ENCODE measurements at regions not wholly inside any gene's neighbourhood (a gene's known extent, or its start where the extent isn't known, plus 50 kb on each side); places are given as distances from the start of the nearest gene placed in this dataset.

DNA sequence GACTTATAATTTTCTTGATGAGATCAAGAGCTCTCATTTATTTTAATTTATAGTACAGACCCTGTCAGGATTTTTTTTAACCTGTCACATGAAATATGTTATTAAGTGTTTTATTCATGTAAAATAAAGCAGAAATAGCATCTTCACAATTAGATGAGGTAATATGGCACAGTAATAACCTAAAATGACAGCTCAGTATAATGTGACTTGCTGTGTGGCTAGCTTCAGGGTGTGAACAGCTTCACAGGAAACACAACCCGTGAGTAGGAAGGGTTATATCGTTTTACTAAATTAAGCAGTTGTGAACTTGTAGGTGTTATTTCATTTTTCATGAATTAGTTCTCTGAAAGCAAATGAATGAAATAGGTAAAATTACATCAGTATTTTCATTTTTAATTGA lies 366.9 kb upstream of the CHORDC1 start (continued):
- TF ChIP-seq, protein P1, sequence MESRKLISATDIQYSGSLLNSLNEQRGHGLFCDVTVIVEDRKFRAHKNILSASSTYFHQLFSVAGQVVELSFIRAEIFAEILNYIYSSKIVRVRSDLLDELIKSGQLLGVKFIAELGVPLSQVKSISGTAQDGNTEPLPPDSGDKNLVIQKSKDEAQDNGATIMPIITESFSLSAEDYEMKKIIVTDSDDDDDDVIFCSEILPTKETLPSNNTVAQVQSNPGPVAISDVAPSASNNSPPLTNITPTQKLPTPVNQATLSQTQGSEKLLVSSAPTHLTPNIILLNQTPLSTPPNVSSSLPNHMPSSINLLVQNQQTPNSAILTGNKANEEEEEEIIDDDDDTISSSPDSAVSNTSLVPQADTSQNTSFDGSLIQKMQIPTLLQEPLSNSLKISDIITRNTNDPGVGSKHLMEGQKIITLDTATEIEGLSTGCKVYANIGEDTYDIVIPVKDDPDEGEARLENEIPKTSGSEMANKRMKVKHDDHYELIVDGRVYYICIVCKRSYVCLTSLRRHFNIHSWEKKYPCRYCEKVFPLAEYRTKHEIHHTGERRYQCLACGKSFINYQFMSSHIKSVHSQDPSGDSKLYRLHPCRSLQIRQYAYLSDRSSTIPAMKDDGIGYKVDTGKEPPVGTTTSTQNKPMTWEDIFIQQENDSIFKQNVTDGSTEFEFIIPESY (IDR thresholded peaks at IDR 0.05; ENCODE audit: borderline replicate concordance, low read depth): no peak
- TF ChIP-seq, protein P2, sequence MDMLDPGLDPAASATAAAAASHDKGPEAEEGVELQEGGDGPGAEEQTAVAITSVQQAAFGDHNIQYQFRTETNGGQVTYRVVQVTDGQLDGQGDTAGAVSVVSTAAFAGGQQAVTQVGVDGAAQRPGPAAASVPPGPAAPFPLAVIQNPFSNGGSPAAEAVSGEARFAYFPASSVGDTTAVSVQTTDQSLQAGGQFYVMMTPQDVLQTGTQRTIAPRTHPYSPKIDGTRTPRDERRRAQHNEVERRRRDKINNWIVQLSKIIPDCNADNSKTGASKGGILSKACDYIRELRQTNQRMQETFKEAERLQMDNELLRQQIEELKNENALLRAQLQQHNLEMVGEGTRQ (IDR thresholded peaks at IDR 0.05; ENCODE audit: borderline replicate concordance, low read depth, low read length): no peak
- no peak for TF ChIP-seq GATA2 (CRISPR knock-in tag; IDR thresholded peaks at IDR 0.05)
- no peak for TF ChIP-seq EP300 (IDR thresholded peaks at IDR 0.05; ENCODE audit: borderline replicate concordance in 1 of 2, low read depth in 1 of 2, low read length in 1 of 2)
- no peak for TF ChIP-seq FOSL2 (IDR thresholded peaks at IDR 0.05; ENCODE audit: borderline replicate concordance, low read depth)
- no peak for TF ChIP-seq RCOR1 (IDR thresholded peaks at IDR 0.05; ENCODE audit: low read length)
- TF ChIP-seq ELF1 (IDR thresholded peaks at IDR 0.05): no peak

DNA sequence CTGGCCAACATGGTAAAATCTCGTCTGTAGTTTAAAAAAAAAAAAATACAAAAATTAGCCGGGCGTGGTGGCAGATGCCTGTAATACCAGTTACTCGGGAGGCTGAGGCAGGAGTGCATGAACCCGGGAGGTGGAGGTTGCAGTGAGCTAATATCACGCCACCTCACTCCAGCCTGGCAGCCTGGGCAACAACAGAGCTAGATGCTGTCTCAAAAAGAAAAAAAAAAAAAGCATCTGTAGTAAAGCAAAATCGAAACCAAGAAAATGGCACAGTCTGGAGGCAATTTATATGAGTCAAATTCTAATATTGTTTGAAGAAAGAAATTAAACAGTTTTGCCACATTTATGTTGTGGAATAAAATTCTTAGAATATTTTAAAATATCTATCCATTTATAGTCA lies 365.0 kb upstream of the CHORDC1 start:
- Histone ChIP-seq H3K9ac (no peak overlapping the region), H3K9me2 (no peaks in the 10 kb centered on the region), H3K4me2 (no peak overlapping the region), H4K20me1 (ENCODE audit: insufficient read depth) (no peaks in the 10 kb centered on the region), H3K79me2 (ENCODE audit: insufficient read depth) (no peaks in the 10 kb centered on the region), H3K36me3 (replicated peaks in 1 of 2; ENCODE audit: control insufficient read depth in 1 of 2, insufficient read depth in 2 of 2, low read length in 1 of 2) (no peaks in the 10 kb centered on the region), H3K27me3 (ENCODE audit: insufficient read depth) (no peaks in the 10 kb centered on the region), H3K9me3 (no peaks in the 10 kb centered on the region), H3F3A (replicated peaks; ENCODE audit: insufficient read depth) (no peaks in the 10 kb centered on the region), H3K4me1 (ENCODE audit: control insufficient read depth in 1 of 2, insufficient read depth in 2 of 2, low read depth in 1 of 2, low read length in 1 of 2) (no peaks in the 10 kb centered on the region), H3K27ac (ENCODE audit: low read depth in 2 of 2, low read length in 1 of 2) (no peak overlapping the region), H3K4me3 (ENCODE audit: low read depth in 2 of 2, low read length in 1 of 2) (no peak overlapping the region), H2AFZ (ENCODE audit: low read depth) (no peak overlapping the region)
- POLR2A ChIA-PET: no interaction called here
- TF ChIP-seq YY1 (IDR thresholded peaks at IDR 0.05; ENCODE audit: low read depth): no peak
- 27% methylated on average over 7 of the region's 7 CpGs for WGBS (ENCODE audit: low lambda C conversion rate)
- CTCF ChIA-PET: no interaction called here
- DNase-seq: no peak

DNA sequence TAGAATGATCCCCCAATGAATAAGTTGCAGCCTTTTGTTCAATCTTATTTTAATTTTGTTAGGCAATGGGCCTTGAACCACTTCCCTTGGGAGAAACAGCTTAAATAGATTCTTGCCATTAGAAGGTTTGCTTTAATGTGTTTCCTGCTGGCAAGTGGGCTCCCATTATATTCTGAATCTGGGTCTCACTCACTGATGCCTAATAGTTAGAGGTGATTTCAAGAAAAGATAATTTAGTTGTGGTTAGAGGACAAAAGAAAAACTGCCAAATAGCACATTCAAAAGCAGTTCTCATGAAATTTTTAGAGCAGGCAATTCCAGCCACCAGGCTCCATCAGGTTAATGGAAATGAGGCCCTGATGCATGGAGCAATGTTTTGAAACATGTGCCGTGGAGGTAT lies 362.6 kb upstream of the CHORDC1 start:
- Histone ChIP-seq H4K20me1 (ENCODE audit: insufficient read depth) (no peaks in the 10 kb centered on the region), H3K4me2 (no peak overlapping the region), H3K4me3 (ENCODE audit: low read depth in 2 of 2, low read length in 1 of 2) (no peak overlapping the region), H3K9me3 (no peaks in the 10 kb centered on the region), H3K27ac (ENCODE audit: low read depth in 2 of 2, low read length in 1 of 2) (no peak overlapping the region), H3K4me1 (ENCODE audit: control insufficient read depth in 1 of 2, insufficient read depth in 2 of 2, low read depth in 1 of 2, low read length in 1 of 2) (no peaks in the 10 kb centered on the region), H3K79me2 (ENCODE audit: insufficient read depth) (no peaks in the 10 kb centered on the region), H3K9ac (no peak overlapping the region), H3K27me3 (ENCODE audit: insufficient read depth) (no peaks in the 10 kb centered on the region), H2AFZ (ENCODE audit: low read depth) (no peak overlapping the region), H3K36me3 (replicated peaks in 1 of 2; ENCODE audit: control insufficient read depth in 1 of 2, insufficient read depth in 2 of 2, low read length in 1 of 2) (no peaks in the 10 kb centered on the region), H3F3A (replicated peaks; ENCODE audit: insufficient read depth) (no peaks in the 10 kb centered on the region), H3K9me2 (no peaks in the 10 kb centered on the region)
- WGBS (ENCODE audit: low lambda C conversion rate): 7% methylated on average over 1 of the region's 1 CpG
- ChIA-PET CTCF (interaction anchor here (0.9 to 1.5 kb wide), 2 partner anchors 19 to 37 kb away, joined by 3 to 4 read pairs; no protein-coding TSS in a partner anchor), POLR2A (no interaction called here)
- DNase-seq: no peak
- no peak for TF ChIP-seq JUND (IDR thresholded peaks at IDR 0.05)
- TF ChIP-seq FOXM1 (IDR thresholded peaks at IDR 0.05; ENCODE audit: low read depth): no peak
- no peak for TF ChIP-seq RXRA (IDR thresholded peaks at IDR 0.05; ENCODE audit: borderline replicate concordance, low read depth)
- no peak for TF ChIP-seq MEF2A (IDR thresholded peaks at IDR 0.05; ENCODE audit: borderline replicate concordance, low read depth)
- TF ChIP-seq, protein P3, sequence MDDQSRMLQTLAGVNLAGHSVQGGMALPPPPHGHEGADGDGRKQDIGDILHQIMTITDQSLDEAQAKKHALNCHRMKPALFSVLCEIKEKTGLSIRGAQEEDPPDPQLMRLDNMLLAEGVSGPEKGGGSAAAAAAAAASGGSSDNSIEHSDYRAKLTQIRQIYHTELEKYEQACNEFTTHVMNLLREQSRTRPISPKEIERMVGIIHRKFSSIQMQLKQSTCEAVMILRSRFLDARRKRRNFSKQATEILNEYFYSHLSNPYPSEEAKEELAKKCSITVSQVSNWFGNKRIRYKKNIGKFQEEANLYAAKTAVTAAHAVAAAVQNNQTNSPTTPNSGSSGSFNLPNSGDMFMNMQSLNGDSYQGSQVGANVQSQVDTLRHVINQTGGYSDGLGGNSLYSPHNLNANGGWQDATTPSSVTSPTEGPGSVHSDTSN (IDR thresholded peaks at IDR 0.05): no peak
- no peak for TF ChIP-seq GATA2 (CRISPR knock-in tag; IDR thresholded peaks at IDR 0.05)
- no peak for TF ChIP-seq NRF1 (IDR thresholded peaks at IDR 0.05; ENCODE audit: low read depth, low read length)
- TF ChIP-seq, protein P2 (IDR thresholded peaks at IDR 0.05; ENCODE audit: borderline replicate concordance, low read depth, low read length): no peak
- TF ChIP-seq YY1 (IDR thresholded peaks at IDR 0.05; ENCODE audit: low read depth): no peak
- TF ChIP-seq TEAD4 (IDR thresholded peaks at IDR 0.05; ENCODE audit: borderline replicate concordance, insufficient read depth): no peak
- TF ChIP-seq FOXJ3 (CRISPR knock-in tag; IDR thresholded peaks at IDR 0.05): no peak
- no peak for TF ChIP-seq TCF12 (IDR thresholded peaks at IDR 0.05)
- no peak for TF ChIP-seq SIN3A (IDR thresholded peaks at IDR 0.05; ENCODE audit: borderline replicate concordance, low read depth, low read length)
- TF ChIP-seq RFX5 (IDR thresholded peaks at IDR 0.05; ENCODE audit: low read length): no peak
- TF ChIP-seq GABPA (IDR thresholded peaks at IDR 0.05; ENCODE audit: low read depth): no peak
- TF ChIP-seq EZH2phosphoT487 (IDR thresholded peaks at IDR 0.05; ENCODE audit: borderline replicate concordance, low read depth): no peak
- TF ChIP-seq MXI1 (IDR thresholded peaks at IDR 0.05; ENCODE audit: low read depth, low read length): no peak
- no peak for TF ChIP-seq FOSL2 (IDR thresholded peaks at IDR 0.05; ENCODE audit: borderline replicate concordance, low read depth)

Data from SK-N-SH (cell line).